MM.1S (cell line): ENCODE measurements at regions not wholly inside any gene's neighbourhood (a gene's known extent, or its start where the extent isn't known, plus 50 kb on each side); places are given as distances from the start of the nearest gene placed in this dataset.

ENCODE experiments used
- EZH2 ChIP-seq: fragments of 300-600 bp; sonication (generic); optimal IDR thresholded peaks from 2 replicates; pipeline ENCODE3; 2017; ENCODE audit warnings: low read depth, mild to moderate bottlenecking, antibody characterized with exemption, low read length, mixed read lengths
- TF ChIP-seq, protein P1 (sequence below): fragments of 300-600 bp; sonication (generic); IDR thresholded peaks from 2 replicates; pipeline ENCODE4 v1.5.1; 2016; ENCODE audit warnings: antibody characterized with exemption, low read length, mixed read lengths

DNA sequence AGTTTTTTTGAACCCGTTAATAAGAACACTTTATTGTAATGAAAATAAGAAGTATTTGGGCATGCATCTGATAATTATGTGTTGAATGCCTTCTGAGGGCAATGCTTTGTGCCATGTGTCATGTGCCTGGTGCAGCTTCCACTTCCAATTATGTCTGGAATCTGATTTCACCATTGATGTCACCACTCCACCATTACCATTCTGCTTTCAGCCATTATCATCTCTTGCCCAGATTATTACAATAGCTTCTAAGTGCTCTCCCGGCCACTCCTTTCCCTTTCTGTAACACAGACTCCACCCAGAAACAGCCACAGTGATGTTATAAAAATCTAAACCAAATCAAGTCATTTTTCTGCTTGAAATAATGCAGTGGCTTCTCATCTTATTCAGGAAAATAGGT, 171.7 kb downstream of the C9orf152 start:
- TF ChIP-seq, protein P1, sequence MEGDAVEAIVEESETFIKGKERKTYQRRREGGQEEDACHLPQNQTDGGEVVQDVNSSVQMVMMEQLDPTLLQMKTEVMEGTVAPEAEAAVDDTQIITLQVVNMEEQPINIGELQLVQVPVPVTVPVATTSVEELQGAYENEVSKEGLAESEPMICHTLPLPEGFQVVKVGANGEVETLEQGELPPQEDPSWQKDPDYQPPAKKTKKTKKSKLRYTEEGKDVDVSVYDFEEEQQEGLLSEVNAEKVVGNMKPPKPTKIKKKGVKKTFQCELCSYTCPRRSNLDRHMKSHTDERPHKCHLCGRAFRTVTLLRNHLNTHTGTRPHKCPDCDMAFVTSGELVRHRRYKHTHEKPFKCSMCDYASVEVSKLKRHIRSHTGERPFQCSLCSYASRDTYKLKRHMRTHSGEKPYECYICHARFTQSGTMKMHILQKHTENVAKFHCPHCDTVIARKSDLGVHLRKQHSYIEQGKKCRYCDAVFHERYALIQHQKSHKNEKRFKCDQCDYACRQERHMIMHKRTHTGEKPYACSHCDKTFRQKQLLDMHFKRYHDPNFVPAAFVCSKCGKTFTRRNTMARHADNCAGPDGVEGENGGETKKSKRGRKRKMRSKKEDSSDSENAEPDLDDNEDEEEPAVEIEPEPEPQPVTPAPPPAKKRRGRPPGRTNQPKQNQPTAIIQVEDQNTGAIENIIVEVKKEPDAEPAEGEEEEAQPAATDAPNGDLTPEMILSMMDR: no peak
- no peak for TF ChIP-seq EZH2
